ENCODE measurements at regions not wholly inside any gene's neighbourhood (a gene's known extent, or its start where the extent isn't known, plus 50 kb on each side); places are given as distances from the start of the nearest gene placed in this dataset.
"Not testable (repeated sequence)": the region's sequence is repeated elsewhere in the genome, so short reads cannot be mapped to it uniquely, and the experiment has no call there.

GRCh38 chr1:101115112-101115511 is 89.5 kb upstream of the DPH5 start:
- DNase-seq: no peak
- Mint-ChIP-seq H3K9me3 (peaks cover 4% of the 10 kb centered on the region), H3K27me3 (ENCODE audit: insufficient read depth) (no peaks in the 10 kb centered on the region), H3K4me3 (no peak overlapping the region), H3K27ac (no peak overlapping the region), H3K36me3 (ENCODE audit: low read depth) (no peaks in the 10 kb centered on the region), H3K4me1 (no peaks in the 10 kb centered on the region)
- WGBS, 2 experiments (ENCODE audit: insufficient coverage in 1 of 2, insufficient read length in 1 of 2): 83 to 96% methylated on average over 1 of the region's 1 CpG
- H3K4me3 ChIP-seq (ENCODE audit: low read length): no peak overlapping the region
- H3K9me3 ChIP-seq (ENCODE audit: control insufficient read depth, low read length): no peaks in the 10 kb centered on the region
- H3K27me3 ChIP-seq (ENCODE audit: control insufficient read depth, insufficient read depth, low read length, poor library complexity, severe bottlenecking): no peaks in the 10 kb centered on the region
- H3K27ac ChIP-seq (ENCODE audit: low read depth, low read length): no peak overlapping the region
- H3K9ac ChIP-seq (ENCODE audit: extremely low read depth, low read length, poor library complexity, severe bottlenecking): no peak overlapping the region
- TF ChIP-seq CTCF (conservative IDR thresholded peaks at IDR 0.05): no peak
- H3K36me3 ChIP-seq (ENCODE audit: control insufficient read depth, insufficient read depth, low read length): no peaks in the 10 kb centered on the region
- no peaks in the 10 kb centered on the region for H3K4me1 ChIP-seq (ENCODE audit: control insufficient read depth, insufficient read depth, low read length)

GRCh38 chr1:101114128-101114527 is 88.5 kb upstream of the DPH5 start:
- H3K27me3 ChIP-seq (ENCODE audit: control insufficient read depth, insufficient read depth, low read length, poor library complexity, severe bottlenecking); H3K9me3 Mint-ChIP-seq; H3K27ac ChIP-seq (ENCODE audit: low read depth, low read length); H3K9ac ChIP-seq (ENCODE audit: extremely low read depth, low read length, poor library complexity, severe bottlenecking); H3K27me3 Mint-ChIP-seq (ENCODE audit: insufficient read depth); H3K4me3 Mint-ChIP-seq; H3K36me3 ChIP-seq (ENCODE audit: control insufficient read depth, insufficient read depth, low read length); H3K4me1 Mint-ChIP-seq; H3K9me3 ChIP-seq (ENCODE audit: control insufficient read depth, low read length); DNase-seq; H3K36me3 Mint-ChIP-seq (ENCODE audit: low read depth); H3K4me1 ChIP-seq (ENCODE audit: control insufficient read depth, insufficient read depth, low read length); H3K4me3 ChIP-seq (ENCODE audit: low read length); H3K27ac Mint-ChIP-seq: not testable (repeated sequence)
- WGBS, 2 experiments (ENCODE audit: insufficient coverage in 1 of 2, insufficient read length in 1 of 2): no CpG with 5 or more reads among the region's 2 CpGs

- peaks cover 4% of the 10 kb centered on the region for H3K9me3 Mint-ChIP-seq
- H3K27me3 ChIP-seq (ENCODE audit: control insufficient read depth, insufficient read depth, low read length, poor library complexity, severe bottlenecking): no peaks in the 10 kb centered on the region
- H3K4me1 ChIP-seq (ENCODE audit: control insufficient read depth, insufficient read depth, low read length): no peaks in the 10 kb centered on the region
- no peak for DNase-seq
- H3K9ac ChIP-seq (ENCODE audit: extremely low read depth, low read length, poor library complexity, severe bottlenecking): no peak overlapping the region
- H3K36me3 ChIP-seq (ENCODE audit: control insufficient read depth, insufficient read depth, low read length): no peaks in the 10 kb centered on the region
- H3K4me3 ChIP-seq (ENCODE audit: low read length): no peak overlapping the region
- no peaks in the 10 kb centered on the region for H3K36me3 Mint-ChIP-seq (ENCODE audit: low read depth)
- TF ChIP-seq CTCF (conservative IDR thresholded peaks at IDR 0.05): no peak
- no peaks in the 10 kb centered on the region for H3K4me1 Mint-ChIP-seq
- 83 to 93% methylated on average over 2 to 6 of the region's 6 CpGs for WGBS, 2 experiments (ENCODE audit: insufficient coverage in 1 of 2, insufficient read length in 1 of 2)
- no peaks in the 10 kb centered on the region for H3K9me3 ChIP-seq (ENCODE audit: control insufficient read depth, low read length)
- H3K4me3 Mint-ChIP-seq: no peak overlapping the region
- H3K27me3 Mint-ChIP-seq (ENCODE audit: insufficient read depth): no peaks in the 10 kb centered on the region
- no peak overlapping the region for H3K27ac Mint-ChIP-seq
- no peak overlapping the region for H3K27ac ChIP-seq (ENCODE audit: low read depth, low read length)
Measured at GRCh38 chr1:101112051-101112780, 86.6 kb upstream of the DPH5 start.

DNA sequence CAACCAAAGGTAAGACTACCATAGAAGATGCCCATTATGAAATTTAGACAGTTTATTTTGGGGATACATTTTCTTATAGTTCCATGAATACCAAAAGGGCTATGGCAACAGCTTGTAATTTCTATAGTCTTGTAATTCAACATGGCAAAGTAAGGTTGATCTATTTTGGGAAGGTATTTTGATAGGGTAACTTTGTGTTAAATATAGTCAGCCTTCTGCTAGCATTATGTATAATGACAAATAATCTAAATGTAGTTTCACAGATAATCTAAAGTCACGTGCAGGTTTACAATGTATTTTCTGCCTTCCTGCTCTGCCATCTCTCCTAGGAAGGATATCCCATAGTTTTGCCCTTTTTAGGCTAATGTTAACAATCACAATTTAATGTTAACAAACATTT is 85.9 kb upstream of the DPH5 start:
- H3K27ac Mint-ChIP-seq: no peak overlapping the region
- Histone ChIP-seq H3K9ac (ENCODE audit: extremely low read depth, low read length, poor library complexity, severe bottlenecking) (no peak overlapping the region), H3K4me3 (ENCODE audit: low read length) (no peak overlapping the region), H3K9me3 (ENCODE audit: control insufficient read depth, low read length) (no peaks in the 10 kb centered on the region), H3K36me3 (ENCODE audit: control insufficient read depth, insufficient read depth, low read length) (no peaks in the 10 kb centered on the region), H3K4me1 (ENCODE audit: control insufficient read depth, insufficient read depth, low read length) (no peaks in the 10 kb centered on the region), H3K27me3 (ENCODE audit: control insufficient read depth, insufficient read depth, low read length, poor library complexity, severe bottlenecking) (no peaks in the 10 kb centered on the region), H3K27ac (ENCODE audit: low read depth, low read length) (no peak overlapping the region)
- 71 to 89% methylated on average over 1 of the region's 1 CpG for WGBS, 2 experiments (ENCODE audit: insufficient coverage in 1 of 2, insufficient read length in 1 of 2)
- H3K4me1 Mint-ChIP-seq: no peaks in the 10 kb centered on the region
- no peaks in the 10 kb centered on the region for H3K36me3 Mint-ChIP-seq (ENCODE audit: low read depth)
- no peak for TF ChIP-seq CTCF (conservative IDR thresholded peaks at IDR 0.05)
- H3K9me3 Mint-ChIP-seq: peaks cover 4% of the 10 kb centered on the region
- H3K4me3 Mint-ChIP-seq: no peak overlapping the region
- no peaks in the 10 kb centered on the region for H3K27me3 Mint-ChIP-seq (ENCODE audit: insufficient read depth)
- no peak for DNase-seq
